B cell (primary cell): ENCODE measurements at regions not wholly inside any gene's neighbourhood (a gene's known extent, or its start where the extent isn't known, plus 50 kb on each side); places are given as distances from the start of the nearest gene placed in this dataset.

Experiments used
- ATAC-seq: fragments of 200-7000 bp; cut with Tn5 transposase; one replicate; pipeline ENCODE4 v1.10.0; 2021; ENCODE audit warnings: low read depth, mild to moderate bottlenecking, moderate number of reproducible peaks, moderate library complexity
- CTCF ChIA-PET: fragments of 350-600 bp; sonication (Branson Sonifier 250); formaldehyde crosslinking; loops from one replicate; lab custom pipeline; 2021; ENCODE audit warnings: antibody characterized with exemption, inconsistent platforms; lab: Charles Lee
- POLR2A ChIA-PET: fragments of 350-600 bp; sonication (Branson Sonifier 250); formaldehyde crosslinking; loops from one replicate; lab custom pipeline; 2021; ENCODE audit warnings: antibody characterized with exemption; lab: Charles Lee
- DNase-seq: peaks from one replicate; pipeline ENCODE4 v3.0.0; 2013
- H2AFZ ChIP-seq: 2 replicates; pipeline ENCODE4 v1.6.1; 2012; ENCODE audit warnings: mild to moderate bottlenecking, low read depth, low read length; ENCODE audit not compliant: insufficient read depth, poor library complexity, severe bottlenecking
- H3K27ac ChIP-seq, 2 donors: 1 replicate in 1 of 2; 2 replicates in 1 of 2; pipeline ENCODE4 v1.5.1; 2012 to 2013; ENCODE audit warnings: low read length in 2 of 2, mild to moderate bottlenecking in 2 of 2, moderate library complexity in 1 of 2
- H3K27me3 ChIP-seq, 4 experiments: fragments of 200-600 bp in 1 of 4; sonication (generic) in 1 of 4; replicated peaks in 1 of 4; 1 replicate in 2 of 4; 2 replicates in 2 of 4; pipeline versions ENCODE4 v1.6.1 to v1.7.0; 2013 to 2016; ENCODE audit warnings: low read length in 3 of 4, mild to moderate bottlenecking in 2 of 4, mixed read lengths in 1 of 4, moderate library complexity in 1 of 4; ENCODE audit not compliant: insufficient read depth in 4 of 4, control insufficient read depth in 3 of 4; ENCODE audit errors: control extremely low read depth in 1 of 4
- H3K36me3 ChIP-seq, 2 experiments: replicated peaks in 1 of 2; 1 replicate in 1 of 2; 2 replicates in 1 of 2; pipeline versions ENCODE4 v1.6.1 to v1.7.1; 2013; ENCODE audit warnings: low read length in 1 of 2; ENCODE audit not compliant: insufficient read depth in 2 of 2, control insufficient read depth in 1 of 2; ENCODE audit errors: control extremely low read depth in 1 of 2, extremely low read depth in 1 of 2
- H3K4me1 ChIP-seq, 2 donors: fragments of 200-600 bp in 1 of 2; sonication (generic) in 1 of 2; 1 replicate in 1 of 2; 2 replicates in 1 of 2; pipeline versions ENCODE4 v1.5.1 to v1.6.1; 2013 to 2017; ENCODE audit warnings: low read length in 2 of 2; ENCODE audit not compliant: control insufficient read depth in 2 of 2, insufficient read depth in 2 of 2
- H3K4me2 ChIP-seq: replicated peaks from 2 replicates; pipeline ENCODE3; 2012; ENCODE audit warnings: mild to moderate bottlenecking, low read depth, low read length; ENCODE audit not compliant: poor library complexity, severe bottlenecking
- H3K4me3 ChIP-seq, 5 experiments: fragments of 200-600 bp in 1 of 5; sonication (generic) in 1 of 5; 1 replicate in 3 of 5; 2 replicates in 2 of 5; pipeline versions ENCODE4 v1.5.1 to v1.7.0; 2011 to 2016; ENCODE audit warnings: low read length in 4 of 5, mild to moderate bottlenecking in 4 of 5, low read depth in 2 of 5, control low read depth in 1 of 5, moderate library complexity in 1 of 5; ENCODE audit not compliant: insufficient read depth in 1 of 5; ENCODE audit errors: control extremely low read depth in 1 of 5, extremely low read depth in 1 of 5
- H3K79me2 ChIP-seq: fragments of 200-600 bp; sonication (generic); one replicate; pipeline ENCODE4 v1.6.0; 2016; ENCODE audit warnings: low read length; ENCODE audit not compliant: control insufficient read depth, insufficient read depth
- H3K9ac ChIP-seq: fragments of 200-600 bp; sonication (generic); 2 replicates; pipeline ENCODE4 v1.6.1; 2017; ENCODE audit warnings: mild to moderate bottlenecking, low read length, moderate library complexity
- H3K9me3 ChIP-seq, 3 donors: one replicate each; pipeline versions ENCODE4 v1.6.1 to v1.7.1; 2013; ENCODE audit warnings: low read length in 2 of 3; ENCODE audit not compliant: control insufficient read depth in 2 of 3, insufficient read depth in 1 of 3; ENCODE audit errors: control extremely low read depth in 1 of 3
- H4K20me1 ChIP-seq: 2 replicates; pipeline ENCODE4 v1.6.0; 2012; ENCODE audit warnings: mild to moderate bottlenecking, low read length; ENCODE audit not compliant: insufficient read depth, control insufficient read depth, poor library complexity, severe bottlenecking
- H3K27ac Mint-ChIP-seq: one replicate; pipeline ENCODE4 v1.8.0; 2021; ENCODE audit warnings: mixed read lengths
- H3K27me3 Mint-ChIP-seq: one replicate; pipeline ENCODE4 v1.8.0; 2021; ENCODE audit warnings: mixed read lengths
- H3K4me1 Mint-ChIP-seq: one replicate; pipeline ENCODE4 v1.8.0; 2021; ENCODE audit warnings: mixed read lengths
- H3K4me3 Mint-ChIP-seq: one replicate; pipeline ENCODE4 v1.8.0; 2021; ENCODE audit warnings: mixed read lengths
- H3K9me3 Mint-ChIP-seq: one replicate; pipeline ENCODE4 v1.8.0; 2022; ENCODE audit warnings: mixed read lengths; ENCODE audit not compliant: insufficient read depth
- CTCF ChIP-seq: fragments of 200-600 bp; IDR thresholded peaks from one replicate; pipeline ENCODE4 v1.8.0; 2022; ENCODE audit warnings: antibody characterized with exemption, mild to moderate bottlenecking
- EZH2 ChIP-seq: IDR thresholded peaks from 2 replicates; pipeline ENCODE4 v1.6.1; 2012; ENCODE audit warnings: borderline replicate concordance, low read depth, mild to moderate bottlenecking, moderate library complexity, low read length; ENCODE audit not compliant: insufficient read depth, poor library complexity, severe bottlenecking
- WGBS: methylation state at CpG from one replicate; pipeline ENCODE4 v1.1.5; 2013; ENCODE audit warnings: missing lambda C conversion rate; ENCODE audit not compliant: insufficient coverage; 5-methylcytosine and 5-hydroxymethylcytosine counted together
- intact Hi-C: fragments of 100-400 bp; cut with micrococcal nuclease; formaldehyde crosslinking; loops from one replicate; pipeline ENCODE4 v1.10.0; 2022

- Histone ChIP-seq H3K9me3 (no peaks in the 10 kb centered on the region), H3K4me3 (no peak overlapping the region), H3K4me1 (no peaks in the 10 kb centered on the region), H4K20me1 (no peaks in the 10 kb centered on the region), H2AFZ (no peak overlapping the region), H3K79me2 (no peaks in the 10 kb centered on the region), H3K4me2 (no peak overlapping the region), H3K9ac (no peak overlapping the region), H3K27ac (no peak overlapping the region), H3K27me3 (no peaks in the 10 kb centered on the region), H3K36me3 (no peaks in the 10 kb centered on the region)
- Mint-ChIP-seq H3K4me3 (no peak overlapping the region), H3K27me3 (no peaks in the 10 kb centered on the region), H3K4me1 (no peaks in the 10 kb centered on the region), H3K27ac (no peak overlapping the region), H3K9me3 (no peaks in the 10 kb centered on the region)
- intact Hi-C loops: no loop called here
- ATAC-seq (no peak), DNase-seq (no peak)
- TF ChIP-seq EZH2 (no peak), CTCF (no peak)
- no CpG with 5 or more reads among the region's 1 CpG for WGBS
- ChIA-PET CTCF (no interaction called here), POLR2A (no interaction called here)
Observed at GRCh38 chr2:190599073-190599472, 49.8 kb upstream of the NAB1 start.
